Smooth muscle cell (in vitro differentiated cells): ENCODE measurements at regions not wholly inside any gene's neighbourhood (a gene's known extent, or its start where the extent isn't known, plus 50 kb on each side); places are given as distances from the start of the nearest gene placed in this dataset.

Source experiments
- DNase-seq: peaks from one replicate; lab custom pipeline; 2025; ENCODE audit not compliant: unreplicated experiment; lab: John Stamatoyannopoulos, UW
- H2AFZ ChIP-seq: fragments of 200-600 bp; sonication (generic); 2 replicates; pipeline ENCODE4 v1.6.0; 2016; ENCODE audit warnings: antibody characterized with exemption, low read depth, mild to moderate bottlenecking
- H3F3A ChIP-seq: fragments of 200-600 bp; sonication (generic); 2 replicates; pipeline ENCODE4 v1.6.0; 2017; ENCODE audit warnings: antibody characterized with exemption, low read depth
- H3K27ac ChIP-seq: fragments of 200-600 bp; sonication (generic); 2 replicates; pipeline ENCODE4 v1.5.1; 2016; ENCODE audit warnings: low read depth, mild to moderate bottlenecking
- H3K27me3 ChIP-seq: fragments of 200-600 bp; sonication (generic); 2 replicates; pipeline ENCODE4 v1.6.1; 2016; ENCODE audit warnings: low read depth, mild to moderate bottlenecking
- H3K36me3 ChIP-seq: fragments of 200-600 bp; sonication (generic); 2 replicates; pipeline ENCODE4 v1.5.1; 2016; ENCODE audit warnings: low read depth
- H3K4me1 ChIP-seq: fragments of 200-600 bp; sonication (generic); 2 replicates; pipeline ENCODE4 v1.5.1; 2016; ENCODE audit warnings: low read depth
- H3K4me2 ChIP-seq: fragments of 200-600 bp; sonication (generic); 2 replicates; pipeline ENCODE4 v1.6.0; 2016; ENCODE audit warnings: mild to moderate bottlenecking
- H3K4me3 ChIP-seq: fragments of 200-600 bp; sonication (generic); 2 replicates; pipeline ENCODE4 v1.5.1; 2016; ENCODE audit warnings: mild to moderate bottlenecking
- H3K79me2 ChIP-seq: fragments of 200-600 bp; sonication (generic); 2 replicates; pipeline ENCODE4 v1.6.0; 2016; ENCODE audit warnings: low read depth, mild to moderate bottlenecking
- H3K9ac ChIP-seq: fragments of 200-600 bp; sonication (generic); 2 replicates; pipeline ENCODE4 v1.6.0; 2016; ENCODE audit warnings: low read depth
- H3K9me3 ChIP-seq: fragments of 200-600 bp; sonication (generic); replicated peaks from 2 replicates; pipeline ENCODE4 v1.5.1; 2016; ENCODE audit warnings: low read depth
- H4K20me1 ChIP-seq: fragments of 200-600 bp; sonication (generic); 2 replicates; pipeline ENCODE4 v1.6.0; 2016; ENCODE audit warnings: low read depth
- WGBS: methylation state at CpG from one replicate; pipeline ENCODE4 v1.1.7; 2016; ENCODE audit warnings: low lambda C conversion rate; 5-methylcytosine and 5-hydroxymethylcytosine counted together
- TF ChIP-seq, protein P1 (sequence below): fragments of 200-600 bp; sonication (generic); IDR thresholded peaks from 2 replicates; pipeline ENCODE4 v1.5.1; 2017; ENCODE audit warnings: borderline replicate concordance, mild to moderate bottlenecking, antibody characterized with exemption; ENCODE audit not compliant: insufficient read depth, poor library complexity, severe bottlenecking

DNA sequence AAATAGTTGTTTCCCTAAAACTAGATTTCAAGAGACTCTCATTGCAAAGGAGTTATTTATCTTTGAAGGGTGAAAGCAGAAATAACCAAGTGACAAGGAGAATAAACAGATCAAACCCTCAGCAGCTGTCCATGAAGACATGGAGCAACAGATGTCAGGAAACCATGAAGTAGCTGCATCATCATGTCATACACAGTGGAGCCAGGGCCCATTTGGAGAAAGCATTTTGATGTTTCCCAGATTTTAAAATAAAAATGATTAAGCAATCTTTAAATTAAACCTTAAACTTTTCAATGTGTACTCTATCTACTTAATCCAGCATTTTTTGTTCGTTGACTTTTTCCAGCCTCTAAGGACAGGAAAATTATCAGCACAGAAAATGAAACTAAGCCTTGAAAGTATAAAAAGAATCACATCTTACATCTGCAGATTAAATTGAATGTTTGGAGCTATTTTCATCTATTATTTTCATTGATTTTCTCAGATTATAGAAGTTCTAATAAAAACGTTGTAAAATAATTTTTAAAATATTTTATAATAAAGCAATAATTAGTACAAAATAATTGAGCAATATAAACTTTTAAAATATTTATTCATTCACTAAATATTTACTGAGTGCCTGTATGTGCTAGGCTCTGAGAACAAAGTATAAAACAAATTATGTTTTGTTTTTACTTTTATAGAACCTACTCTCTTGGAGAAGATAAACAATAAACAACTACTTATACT lies 860.1 kb downstream of the BCL11A start:
- Histone ChIP-seq H3K27ac (no peak overlapping the region), H3K79me2 (no peaks in the 10 kb centered on the region), H3K36me3 (no peaks in the 10 kb centered on the region), H3K4me2 (no peak overlapping the region), H3K27me3 (no peaks in the 10 kb centered on the region), H4K20me1 (no peaks in the 10 kb centered on the region), H3F3A (no peaks in the 10 kb centered on the region), H3K9me3 (no peaks in the 10 kb centered on the region), H3K4me1 (no peaks in the 10 kb centered on the region), H3K9ac (no peak overlapping the region), H3K4me3 (no peak overlapping the region), H2AFZ (no peak overlapping the region)
- DNase-seq: no peak
- TF ChIP-seq, protein P1, sequence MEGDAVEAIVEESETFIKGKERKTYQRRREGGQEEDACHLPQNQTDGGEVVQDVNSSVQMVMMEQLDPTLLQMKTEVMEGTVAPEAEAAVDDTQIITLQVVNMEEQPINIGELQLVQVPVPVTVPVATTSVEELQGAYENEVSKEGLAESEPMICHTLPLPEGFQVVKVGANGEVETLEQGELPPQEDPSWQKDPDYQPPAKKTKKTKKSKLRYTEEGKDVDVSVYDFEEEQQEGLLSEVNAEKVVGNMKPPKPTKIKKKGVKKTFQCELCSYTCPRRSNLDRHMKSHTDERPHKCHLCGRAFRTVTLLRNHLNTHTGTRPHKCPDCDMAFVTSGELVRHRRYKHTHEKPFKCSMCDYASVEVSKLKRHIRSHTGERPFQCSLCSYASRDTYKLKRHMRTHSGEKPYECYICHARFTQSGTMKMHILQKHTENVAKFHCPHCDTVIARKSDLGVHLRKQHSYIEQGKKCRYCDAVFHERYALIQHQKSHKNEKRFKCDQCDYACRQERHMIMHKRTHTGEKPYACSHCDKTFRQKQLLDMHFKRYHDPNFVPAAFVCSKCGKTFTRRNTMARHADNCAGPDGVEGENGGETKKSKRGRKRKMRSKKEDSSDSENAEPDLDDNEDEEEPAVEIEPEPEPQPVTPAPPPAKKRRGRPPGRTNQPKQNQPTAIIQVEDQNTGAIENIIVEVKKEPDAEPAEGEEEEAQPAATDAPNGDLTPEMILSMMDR: no peak
- 45% methylated on average over 2 of the region's 2 CpGs for WGBS

DNA sequence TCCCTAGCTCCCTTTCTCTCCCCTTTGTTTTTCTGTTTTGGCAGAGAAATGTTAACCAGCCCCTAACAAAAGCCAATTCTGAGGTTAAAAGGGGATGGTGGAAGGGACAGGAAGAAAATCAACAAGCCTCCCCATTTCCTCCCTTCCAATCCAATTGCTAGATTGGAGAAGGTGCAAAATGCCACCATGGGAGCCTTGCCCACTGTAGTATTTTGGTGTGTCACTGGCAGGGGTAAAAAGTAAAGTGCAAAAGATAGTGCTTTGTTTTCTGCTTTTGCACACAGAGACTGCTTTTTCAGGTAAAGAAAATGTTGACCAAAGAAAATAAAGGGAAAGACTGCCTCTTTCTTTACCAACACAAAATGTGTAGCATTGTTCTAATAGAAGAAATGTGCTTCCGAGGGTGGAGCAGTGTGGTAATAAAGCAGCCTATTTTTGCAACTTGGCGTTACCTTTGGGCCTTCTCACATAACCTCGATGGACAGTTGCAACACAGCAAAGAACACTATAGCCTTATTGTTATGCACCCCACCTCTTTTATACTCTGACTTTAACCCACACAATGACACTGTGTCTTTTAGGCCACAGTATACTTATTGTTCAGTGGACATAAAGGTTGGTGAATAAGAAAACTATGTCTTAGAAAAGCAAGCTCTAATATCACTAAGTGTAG lies 861.8 kb downstream of the BCL11A start:
- H3K4me1 ChIP-seq: no peaks in the 10 kb centered on the region
- H3K36me3 ChIP-seq: no peaks in the 10 kb centered on the region
- H3K27ac ChIP-seq: no peak overlapping the region
- H3K9me3 ChIP-seq: no peaks in the 10 kb centered on the region
- WGBS: 91% methylated on average over 3 of the region's 3 CpGs
- H3K9ac ChIP-seq: no peak overlapping the region
- H3K79me2 ChIP-seq: no peaks in the 10 kb centered on the region
- TF ChIP-seq, protein P1: no peak
- H2AFZ ChIP-seq: no peak overlapping the region
- H3F3A ChIP-seq: no peaks in the 10 kb centered on the region
- H4K20me1 ChIP-seq: no peaks in the 10 kb centered on the region
- no peak overlapping the region for H3K4me2 ChIP-seq
- no peaks in the 10 kb centered on the region for H3K27me3 ChIP-seq
- no peak overlapping the region for H3K4me3 ChIP-seq
- no peak for DNase-seq

DNA sequence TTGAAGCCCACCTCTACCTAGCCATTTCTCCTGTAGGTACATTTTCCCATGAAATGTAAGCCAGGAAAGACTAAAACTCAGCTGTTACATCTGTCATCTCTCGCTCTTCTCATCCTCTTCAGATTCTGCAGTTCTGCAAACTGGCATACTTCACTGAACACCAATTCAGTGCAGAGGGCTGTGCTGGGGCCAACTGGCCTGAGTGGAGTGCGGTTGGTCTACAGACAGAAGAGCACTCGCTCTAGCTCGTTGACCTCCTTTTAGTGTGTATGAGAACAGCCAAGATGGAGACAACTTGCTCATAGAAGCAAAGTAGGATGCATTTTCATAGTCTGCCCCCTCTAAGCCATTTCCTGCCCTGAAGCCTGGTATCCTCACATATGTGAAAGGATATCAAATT lies 862.6 kb downstream of the BCL11A start:
- Histone ChIP-seq H3K4me3 (no peak overlapping the region), H3F3A (no peaks in the 10 kb centered on the region), H3K36me3 (no peaks in the 10 kb centered on the region), H3K4me1 (no peaks in the 10 kb centered on the region), H3K9me3 (no peaks in the 10 kb centered on the region), H3K27me3 (no peaks in the 10 kb centered on the region), H3K79me2 (no peaks in the 10 kb centered on the region), H3K9ac (no peak overlapping the region), H2AFZ (no peak overlapping the region), H4K20me1 (no peaks in the 10 kb centered on the region), H3K4me2 (no peak overlapping the region), H3K27ac (no peak overlapping the region)
- no peak for DNase-seq
- 93% methylated on average over 4 of the region's 4 CpGs for WGBS
- TF ChIP-seq, protein P1: no peak

DNA sequence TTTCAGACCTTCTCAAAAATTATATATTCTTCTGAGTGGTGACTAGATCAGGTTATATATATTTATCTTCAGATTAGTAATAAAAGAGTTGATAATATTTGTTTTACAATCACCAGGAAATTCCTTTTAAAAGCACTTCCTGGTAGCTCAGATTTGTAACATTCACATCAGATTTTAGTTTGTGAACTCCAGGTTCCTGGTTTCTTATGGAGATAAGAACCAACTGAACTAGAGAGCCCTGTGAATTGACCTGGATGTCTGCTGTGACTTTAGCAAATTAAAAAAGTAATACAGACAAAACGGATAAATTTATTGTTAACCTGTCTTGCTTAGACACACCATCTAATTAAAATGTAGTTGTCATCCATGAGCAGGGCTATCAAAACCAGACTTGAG lies 868.7 kb downstream of the BCL11A start:
- Histone ChIP-seq H3K79me2 (no peaks in the 10 kb centered on the region), H3K4me2 (no peak overlapping the region), H3K27me3 (no peaks in the 10 kb centered on the region), H2AFZ (no peak overlapping the region), H4K20me1 (no peaks in the 10 kb centered on the region), H3K9ac (no peak overlapping the region), H3K4me1 (no peaks in the 10 kb centered on the region), H3K27ac (no peak overlapping the region), H3F3A (no peaks in the 10 kb centered on the region), H3K9me3 (no peaks in the 10 kb centered on the region), H3K36me3 (no peaks in the 10 kb centered on the region), H3K4me3 (no peak overlapping the region)
- WGBS: 88% methylated on average over 1 of the region's 1 CpG
- TF ChIP-seq, protein P1: no peak
- DNase-seq: no peak
